Erythroblast (primary cell): ENCODE measurements at regions not wholly inside any gene's neighbourhood (a gene's known extent, or its start where the extent isn't known, plus 50 kb on each side); places are given as distances from the start of the nearest gene placed in this dataset.

Source experiments
- GATA1 ChIP-seq: IDR thresholded peaks from 2 replicates; pipeline ENCODE4 v1.6.1; 2011; ENCODE audit warnings: low read depth, mild to moderate bottlenecking, control low read depth, low read length, moderate library complexity
- POLR2A ChIP-seq: IDR thresholded peaks from 2 replicates; pipeline ENCODE4 v1.6.1; 2011; ENCODE audit warnings: mild to moderate bottlenecking, low read length

- no peak for TF ChIP-seq POLR2A
- TF ChIP-seq GATA1: no peak
Measured at GRCh38 chr7:98562381-98562823, 54.7 kb upstream of the NPTX2 start.
